ENCODE measurements at regions not wholly inside any gene's neighbourhood (a gene's known extent, or its start where the extent isn't known, plus 50 kb on each side); places are given as distances from the start of the nearest gene placed in this dataset.

GRCh38 chr18:78772360-78773302 is 207.0 kb upstream of the SALL3 start:
- DNase-seq, result no peak

- no peak for DNase-seq
These were observed 206.3 kb upstream of the SALL3 start for GRCh38 chr18:78773303-78773755.

GRCh38 chr18:78773819-78774218 is 205.8 kb upstream of the SALL3 start:
- no peak for DNase-seq

- DNase-seq, result no peak
These were observed 204.9 kb upstream of the SALL3 start for GRCh38 chr18:78774741-78775141.

GRCh38 chr18:78776151-78776550 is 203.5 kb upstream of the SALL3 start:
- no peak for DNase-seq

GRCh38 chr18:78776706-78777285 is 202.8 kb upstream of the SALL3 start:
- no peak for DNase-seq

GRCh38 chr18:78777992-78778391 is 201.6 kb upstream of the SALL3 start:
- DNase-seq, result no peak

GRCh38 chr18:78778651-78779050 is 201.0 kb upstream of the SALL3 start:
- DNase-seq, result no peak

- DNase-seq, result no peak
These were observed 199.5 kb upstream of the SALL3 start for GRCh38 chr18:78779996-78780718.

GRCh38 chr18:78780719-78781600 is 198.7 kb upstream of the SALL3 start:
- no peak for DNase-seq

- no peak for DNase-seq
These were observed 198.0 kb upstream of the SALL3 start for GRCh38 chr18:78781601-78781960.

- DNase-seq, result no peak
These were observed 196.6 kb upstream of the SALL3 start for GRCh38 chr18:78782951-78783563.

- no peak for DNase-seq
These were observed 196.1 kb upstream of the SALL3 start for GRCh38 chr18:78783564-78783960.

GRCh38 chr18:78784861-78785260 is 194.8 kb upstream of the SALL3 start:
- DNase-seq, result no peak

- no peak for DNase-seq
These were observed 193.9 kb upstream of the SALL3 start for GRCh38 chr18:78785706-78786105.

GRCh38 chr18:78786776-78787175 is 192.8 kb upstream of the SALL3 start:
- DNase-seq, result no peak

GRCh38 chr18:78787751-78788150 is 191.9 kb upstream of the SALL3 start:
- DNase-seq, result no peak

- no peak for DNase-seq
These were observed 191.5 kb upstream of the SALL3 start for GRCh38 chr18:78788161-78788560.

- no peak for DNase-seq
These were observed 189.8 kb upstream of the SALL3 start for GRCh38 chr18:78789850-78790249.

- DNase-seq, result no peak
These were observed 189.1 kb upstream of the SALL3 start for GRCh38 chr18:78790511-78790910.

- no peak for DNase-seq
These were observed 188.7 kb upstream of the SALL3 start for GRCh38 chr18:78790960-78791359.

GRCh38 chr18:78792094-78792493 is 187.5 kb upstream of the SALL3 start:
- no peak for DNase-seq

All from stimulated activated CD4-positive, alpha-beta T cell treated with anti-CD3 and anti-CD28 coated beads, Interleukin-15, amount 100 ng/mL, for 24 hours (primary cell).